T1000 (cell line): ENCODE measurements at regions not wholly inside any gene's neighbourhood (a gene's known extent, or its start where the extent isn't known, plus 50 kb on each side); places are given as distances from the start of the nearest gene placed in this dataset.

Experiments used
- DNase-seq: peaks from one replicate; lab custom pipeline; 2025; ENCODE audit warnings: mixed read lengths; lab: John Stamatoyannopoulos, UW

DNA sequence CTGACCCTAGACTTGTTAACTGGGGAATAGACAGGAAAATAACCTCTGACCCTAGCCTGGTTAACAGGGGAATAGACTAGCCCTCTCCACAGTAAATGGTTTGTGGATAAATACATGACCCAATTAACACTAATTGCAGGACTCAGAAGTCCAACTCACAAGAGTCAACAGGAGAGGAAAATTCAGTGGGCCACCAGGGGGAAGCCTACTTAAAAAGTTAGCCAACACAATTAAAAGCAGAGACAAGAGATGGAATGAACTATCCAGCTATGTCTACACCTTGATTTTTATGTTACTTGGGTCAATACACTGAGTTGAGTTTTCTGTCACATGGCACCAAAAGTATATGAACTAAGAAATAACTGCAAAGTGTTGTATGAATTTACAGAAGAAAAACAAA, 158.8 kb upstream of the SLC39A10 start:
- DNase-seq, result no peak

DNA sequence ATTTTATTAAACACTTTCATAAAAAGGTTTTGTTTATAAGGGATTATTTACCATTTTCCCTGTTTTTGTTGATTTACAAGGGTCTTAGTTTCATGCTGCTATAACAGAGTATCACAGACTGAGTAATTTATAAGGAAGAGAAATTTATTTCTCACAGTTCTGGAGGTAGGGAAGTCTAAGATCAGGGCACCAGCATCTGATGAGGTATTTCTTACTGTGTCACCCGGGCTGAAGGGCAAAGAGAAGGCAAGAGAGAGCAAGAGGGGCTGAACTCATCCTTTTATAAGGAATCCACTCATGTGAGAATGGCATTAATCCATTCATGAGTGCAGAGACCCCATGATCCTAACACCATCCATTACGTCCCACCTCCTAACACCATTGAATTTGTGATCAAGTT, 160.0 kb upstream of the SLC39A10 start:
- no peak for DNase-seq

DNA sequence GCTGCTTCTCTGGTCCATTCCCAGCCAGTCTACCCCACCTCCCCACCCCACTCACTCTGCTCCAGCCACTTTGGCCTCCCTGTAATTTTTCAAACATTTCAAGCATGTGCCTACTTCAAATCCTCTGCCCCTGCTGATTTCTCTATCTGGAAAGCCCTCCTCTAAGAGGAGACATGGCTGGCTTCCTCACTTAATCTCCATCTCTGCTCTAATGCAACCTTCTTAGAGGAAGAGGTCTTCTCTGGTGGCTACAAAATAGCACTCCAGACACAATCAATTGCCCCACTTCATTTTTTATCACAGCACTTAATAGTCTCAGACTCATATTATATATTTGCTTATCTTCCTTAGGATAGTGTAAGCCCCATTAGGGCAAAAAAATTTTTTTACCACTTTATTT, 161.1 kb upstream of the SLC39A10 start:
- DNase-seq, result no peak

DNA sequence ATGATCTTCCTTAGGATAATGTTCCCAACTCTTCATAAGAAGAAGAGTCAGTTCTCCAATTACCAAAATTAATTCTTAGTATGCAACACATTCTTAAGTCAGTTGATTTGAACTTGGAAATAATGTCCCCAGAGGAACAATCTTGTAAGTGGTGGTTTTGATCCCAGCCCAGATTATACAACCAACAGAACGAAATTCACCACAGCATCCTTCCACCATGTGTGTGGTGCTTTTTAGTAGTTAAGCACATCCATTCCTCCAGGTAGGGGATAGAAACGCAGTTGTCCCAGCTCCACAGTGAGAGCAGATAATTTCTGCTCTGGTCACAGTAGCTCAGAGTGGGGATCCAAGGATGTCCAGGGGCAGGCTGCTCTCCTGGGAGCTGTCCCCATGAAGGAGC, 161.7 kb upstream of the SLC39A10 start:
- no peak for DNase-seq

DNA sequence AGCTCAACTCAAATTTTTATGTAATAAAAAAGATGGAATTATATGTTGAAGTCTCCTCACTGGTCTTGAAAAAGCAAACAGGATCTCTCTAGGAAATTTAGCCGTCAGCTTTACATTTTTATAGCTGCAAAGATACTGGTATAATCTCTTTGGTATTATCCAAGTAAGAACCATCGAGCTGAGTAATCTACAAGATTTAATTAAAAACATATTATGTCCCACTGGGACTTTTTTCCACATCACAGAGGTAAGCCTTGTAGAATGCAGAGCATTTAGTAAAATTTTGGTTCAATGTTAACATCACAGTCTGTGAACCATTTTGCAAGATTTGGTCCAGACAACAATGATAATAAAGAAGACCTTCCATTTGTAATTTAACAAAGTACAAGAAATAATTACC, 162.6 kb upstream of the SLC39A10 start:
- DNase-seq, result no peak

DNA sequence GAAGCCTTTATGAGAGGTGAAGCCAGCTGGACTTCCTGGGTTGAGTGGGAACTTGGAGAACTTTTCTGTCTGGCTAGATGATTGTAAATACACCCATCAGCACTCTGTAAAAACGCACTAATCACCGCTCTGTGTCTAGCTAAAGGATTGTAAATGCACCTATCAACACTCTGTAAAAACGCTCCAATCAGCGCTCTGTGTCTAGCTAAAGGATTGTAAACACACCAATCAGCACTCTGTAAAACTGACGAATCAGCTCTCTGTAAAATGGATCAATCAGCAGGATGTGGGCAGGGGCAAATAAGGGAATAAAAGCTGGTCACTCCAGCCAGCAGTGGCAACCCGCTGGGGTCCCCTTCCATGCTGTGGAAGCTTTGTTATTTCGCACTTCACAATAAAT, 163.6 kb upstream of the SLC39A10 start:
- no peak for DNase-seq

DNA sequence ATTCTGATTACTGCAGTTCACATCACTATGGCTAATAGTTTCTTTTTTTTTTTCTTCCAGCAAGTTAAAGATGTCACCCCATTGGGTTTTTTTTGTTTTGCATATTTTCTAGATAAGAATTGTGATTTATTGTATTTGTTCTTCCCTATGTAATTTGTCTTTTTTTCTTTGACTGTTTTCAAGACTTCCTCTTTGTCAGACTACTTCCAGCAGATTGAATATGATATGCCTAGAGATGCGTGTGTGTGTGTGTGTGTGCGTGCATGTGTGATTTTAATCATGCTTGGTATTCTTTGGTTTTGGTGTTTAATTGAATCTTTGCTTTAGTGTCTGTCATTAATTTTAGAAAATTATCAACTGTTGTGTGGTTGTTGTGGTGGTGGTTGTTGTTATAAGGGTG, 166.7 kb upstream of the SLC39A10 start:
- no peak for DNase-seq

DNA sequence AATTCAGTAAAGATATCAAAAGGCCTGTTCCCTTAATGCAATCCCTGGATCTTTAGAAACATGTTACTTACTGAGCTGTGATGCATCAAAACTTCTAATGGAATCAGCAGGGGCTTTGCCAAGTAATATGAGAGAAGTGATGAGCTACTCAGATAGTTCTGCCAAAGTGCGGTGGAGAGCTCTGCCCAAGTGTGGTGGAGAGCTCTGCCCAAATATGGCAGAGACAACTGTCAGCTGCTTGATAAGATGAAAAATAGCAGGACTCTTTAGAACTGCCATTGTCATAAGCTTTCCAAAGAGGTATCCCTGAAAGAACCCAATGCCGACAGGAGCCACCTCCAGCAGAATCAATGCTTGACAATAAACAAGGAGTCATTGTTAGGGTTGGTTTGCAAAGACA, 167.9 kb upstream of the SLC39A10 start:
- DNase-seq, result no peak

DNA sequence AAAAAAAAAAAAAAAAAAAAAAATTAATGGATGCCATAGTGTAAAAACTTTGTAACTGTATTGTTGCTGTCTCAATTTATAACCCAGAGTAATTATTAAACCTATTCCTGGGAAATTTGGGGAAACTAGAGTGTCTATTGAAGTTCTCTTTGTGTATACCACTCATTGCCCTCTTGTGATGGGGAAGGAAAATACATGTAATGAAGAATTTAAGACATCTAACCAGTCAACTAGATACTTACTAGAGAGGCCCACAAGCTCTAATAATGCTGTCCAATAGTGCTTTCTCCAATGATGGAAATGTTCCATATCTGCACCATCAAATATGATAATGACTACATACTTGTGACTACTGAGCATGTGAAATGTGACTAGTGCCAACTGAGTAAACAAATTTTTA, 168.5 kb upstream of the SLC39A10 start:
- DNase-seq, result no peak

DNA sequence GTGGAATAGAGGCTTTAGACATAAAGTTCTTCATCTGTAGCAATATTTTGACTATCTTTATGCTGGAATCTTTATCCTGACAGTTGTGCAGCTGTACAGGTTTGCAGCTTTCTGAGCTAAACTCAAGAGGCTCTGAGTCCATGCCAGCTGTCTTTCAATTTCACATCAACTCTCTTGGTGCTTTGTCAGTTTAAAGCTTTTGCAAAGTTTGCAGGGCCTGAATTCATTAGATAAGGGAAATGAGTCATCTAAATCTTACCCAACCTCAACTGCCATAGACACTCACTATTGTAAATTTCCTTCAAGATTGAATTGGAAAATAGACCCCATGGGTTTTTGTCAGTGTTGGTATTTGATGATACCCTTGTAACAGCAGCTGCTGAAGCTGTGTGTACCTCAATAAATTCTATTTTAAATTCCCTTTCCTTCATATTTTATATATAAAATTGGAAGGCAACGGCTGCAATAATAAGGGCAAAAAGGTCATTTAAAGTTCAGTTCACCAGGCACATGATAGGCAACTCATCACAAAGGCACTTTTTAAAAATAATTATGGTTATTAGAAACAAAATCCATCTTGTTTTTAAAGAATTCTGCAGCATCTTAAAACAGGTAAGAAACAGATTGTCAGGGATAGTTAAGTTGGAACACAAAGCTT, 169.9 kb upstream of the SLC39A10 start:
- no peak for DNase-seq

DNA sequence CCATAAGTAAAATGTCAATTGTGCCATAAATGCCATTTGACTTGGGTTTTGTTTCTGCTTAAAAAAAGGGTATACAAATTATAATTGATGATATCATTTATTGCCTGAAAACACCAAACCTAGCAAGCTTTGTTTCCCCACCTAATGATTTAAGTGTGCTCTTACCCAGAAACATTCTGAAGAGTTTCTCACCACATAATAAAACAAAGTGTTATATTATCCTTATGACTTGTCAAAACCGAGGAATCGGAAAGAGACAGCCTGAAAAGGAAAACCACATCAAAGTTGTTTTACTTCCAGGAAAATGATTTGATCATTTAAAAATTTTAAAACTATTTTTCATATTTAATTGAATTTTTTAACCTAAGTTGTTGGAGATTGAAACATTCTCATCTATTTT, 170.5 kb upstream of the SLC39A10 start:
- no peak for DNase-seq

DNA sequence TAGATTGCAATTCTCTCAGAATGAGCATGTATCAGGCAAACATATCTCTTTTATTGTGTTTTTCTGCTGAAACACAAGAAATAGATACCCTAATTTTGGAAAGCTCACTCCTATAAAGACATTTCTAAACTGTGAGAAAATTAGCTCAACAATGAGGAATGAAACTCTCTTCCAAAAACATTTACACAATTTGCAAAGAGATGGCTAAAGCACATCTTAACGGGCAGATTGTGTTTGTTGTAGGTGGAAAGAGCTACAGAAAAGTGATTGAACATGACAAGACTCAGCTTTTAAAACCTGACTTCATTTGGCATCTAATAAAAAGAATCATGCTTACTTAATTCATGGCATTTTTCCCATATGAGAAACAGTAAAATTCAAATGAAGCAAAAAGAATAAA, 175.0 kb upstream of the SLC39A10 start:
- DNase-seq, result no peak

DNA sequence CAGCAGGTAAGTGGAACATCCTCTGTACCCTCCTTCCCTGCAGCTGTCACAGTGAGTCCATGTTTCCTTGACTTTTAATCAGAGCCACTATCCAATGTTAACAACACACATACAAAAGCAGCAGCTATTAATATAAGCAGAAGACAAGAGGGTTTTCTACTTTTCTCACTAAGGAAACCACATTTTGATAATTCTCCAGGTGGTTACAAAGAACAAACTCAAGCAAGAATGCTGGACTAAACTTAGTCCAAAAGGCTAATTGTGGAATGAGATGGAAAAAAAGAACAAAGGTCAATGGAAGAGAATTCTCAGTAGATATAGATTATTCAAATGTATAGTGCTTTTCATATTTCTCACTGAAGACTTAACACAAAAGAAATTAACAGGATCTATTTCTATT, 176.9 kb upstream of the SLC39A10 start:
- DNase-seq, result no peak

DNA sequence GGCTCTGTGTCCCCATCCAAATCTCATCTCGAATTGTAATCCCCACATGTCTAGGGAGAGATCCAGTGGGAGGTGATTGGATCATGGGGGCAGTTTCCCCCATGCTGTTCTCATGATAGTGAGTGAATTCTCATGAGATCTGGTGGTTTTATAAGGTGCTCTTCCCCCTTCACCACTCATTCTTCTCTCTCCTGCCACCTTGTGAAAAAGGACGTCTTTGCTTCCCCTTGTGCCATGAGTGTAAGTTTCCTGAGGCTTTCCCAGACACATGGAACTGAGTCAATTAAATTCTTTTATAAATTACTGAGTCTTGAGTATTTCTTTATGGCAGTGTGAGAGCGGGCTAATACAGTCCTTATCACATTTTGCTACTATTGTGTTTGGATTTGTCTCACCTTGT, 177.6 kb upstream of the SLC39A10 start:
- DNase-seq, result no peak

DNA sequence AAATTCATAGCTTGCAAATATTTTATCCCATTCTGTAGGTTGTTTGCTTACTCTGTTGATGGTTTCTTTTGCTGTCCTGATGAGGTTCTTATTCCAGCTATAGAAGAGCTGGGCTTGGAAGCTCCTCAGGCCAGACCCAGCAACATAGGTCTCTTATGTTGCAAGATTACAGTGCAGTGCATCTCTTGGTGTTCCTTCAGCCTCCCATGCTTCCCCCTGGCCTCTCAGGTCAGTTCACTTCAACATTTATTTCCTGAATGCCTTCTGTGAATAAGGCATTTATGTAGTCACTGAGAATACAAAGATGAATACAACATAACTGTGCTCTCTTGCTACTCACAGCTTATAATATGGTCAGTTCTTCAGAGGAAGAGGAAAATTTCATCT, 179.0 kb upstream of the SLC39A10 start:
- no peak for DNase-seq

DNA sequence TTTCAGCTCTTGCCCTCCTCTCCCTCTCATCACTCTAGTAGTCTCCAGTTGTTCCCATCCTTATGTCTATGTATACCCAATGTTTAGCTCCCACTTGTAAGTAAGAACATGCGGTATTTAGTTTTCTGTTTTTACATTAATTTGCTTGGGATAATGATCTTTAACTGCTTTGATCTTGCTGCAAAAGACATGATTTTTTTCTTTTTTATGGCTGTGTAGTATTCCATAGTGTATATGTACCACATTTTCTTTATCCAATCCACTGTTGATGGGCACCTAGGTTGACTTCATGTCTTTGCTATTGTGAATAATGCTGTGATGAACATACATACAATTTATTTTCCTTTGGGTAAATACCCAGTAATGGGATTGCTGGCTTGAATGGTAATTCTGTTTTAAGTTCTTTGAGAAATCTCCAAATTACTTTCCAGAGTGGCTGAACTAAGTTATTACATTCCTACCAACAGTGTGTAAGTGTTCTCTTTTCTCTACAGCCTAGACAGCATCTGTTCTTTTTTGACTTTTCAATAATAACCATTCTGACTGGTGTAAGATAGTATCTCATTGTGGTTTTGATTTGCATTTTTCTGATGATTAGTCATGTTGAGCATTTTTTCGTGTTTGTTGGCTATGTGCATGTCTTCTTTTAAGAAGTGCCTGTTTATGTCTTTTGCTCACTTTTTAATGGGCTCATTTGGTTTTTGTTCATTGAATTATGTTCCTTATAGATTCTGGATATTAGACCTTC, 179.6 kb upstream of the SLC39A10 start:
- DNase-seq, result no peak

DNA sequence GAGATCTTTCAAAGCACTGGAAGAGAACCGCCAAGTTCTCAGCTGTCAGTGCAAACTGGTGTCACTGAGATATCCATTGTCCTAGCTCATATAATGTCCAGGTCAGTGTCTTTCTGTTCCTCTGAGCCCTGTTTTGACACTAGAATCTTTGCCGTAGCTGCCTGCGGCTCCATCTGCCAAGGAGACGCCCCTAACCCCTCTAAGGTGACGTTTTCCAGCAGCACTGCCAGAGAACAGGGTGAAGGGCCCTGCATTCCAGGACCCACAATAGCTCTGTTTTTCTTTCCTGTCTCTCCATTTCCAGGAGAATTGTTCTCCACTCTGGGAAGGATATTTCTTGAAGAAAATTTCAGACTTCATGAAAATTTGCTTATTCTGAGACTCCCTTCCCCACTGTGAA, 181.7 kb upstream of the SLC39A10 start:
- DNase-seq, result no peak

DNA sequence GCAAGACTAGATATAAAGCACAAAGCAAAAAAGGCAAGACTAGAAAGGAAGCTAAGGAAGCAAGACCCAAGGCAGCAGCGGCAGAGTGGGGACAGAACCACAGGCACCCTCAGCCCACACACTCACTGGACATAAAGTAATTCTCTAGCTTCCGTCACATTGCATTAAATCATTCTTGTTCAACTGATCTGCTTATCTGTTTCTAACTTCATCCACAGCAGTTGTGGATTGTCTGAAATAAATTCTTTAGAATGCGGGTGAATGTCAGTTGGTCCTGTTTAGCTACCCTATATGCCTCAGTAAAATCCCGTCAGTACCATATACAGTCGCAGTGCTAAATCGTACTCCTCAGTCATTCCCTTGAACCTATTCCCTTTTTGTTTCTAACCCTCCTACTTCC, 183.2 kb upstream of the SLC39A10 start:
- DNase-seq, result no peak

DNA sequence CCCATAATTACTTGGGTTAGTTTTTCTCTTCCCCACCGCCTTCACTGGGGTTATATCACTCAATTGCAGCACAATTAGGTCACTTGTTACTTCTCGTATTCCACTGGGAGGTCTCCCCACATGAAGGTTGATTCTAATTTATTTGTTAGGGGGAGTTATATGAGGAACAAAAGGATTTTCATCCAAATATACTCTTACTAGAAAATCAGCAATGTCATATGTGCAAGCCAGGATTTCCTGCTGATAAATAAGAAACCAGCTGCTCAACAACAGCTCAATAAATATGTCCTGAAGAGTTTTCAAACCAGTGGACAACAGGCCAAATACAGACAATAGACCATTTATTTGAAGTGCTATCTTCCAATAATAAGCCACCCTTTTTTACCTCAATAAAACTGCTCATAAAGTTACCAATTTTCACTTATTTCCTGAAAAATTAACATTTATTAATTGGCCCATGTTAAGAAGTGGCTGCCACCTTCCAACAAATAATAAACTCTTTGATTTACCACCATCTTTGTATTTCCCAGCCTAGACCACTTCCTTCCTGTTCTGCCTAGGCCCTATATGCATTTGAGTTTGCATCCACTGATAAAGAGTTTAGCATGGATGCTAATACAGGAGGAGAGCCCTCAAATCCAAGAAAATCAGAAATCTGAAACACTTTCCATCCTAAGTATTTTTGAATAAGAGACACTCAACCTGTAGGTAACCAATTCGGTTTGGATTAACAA, 184.4 kb upstream of the SLC39A10 start:
- DNase-seq, result no peak

DNA sequence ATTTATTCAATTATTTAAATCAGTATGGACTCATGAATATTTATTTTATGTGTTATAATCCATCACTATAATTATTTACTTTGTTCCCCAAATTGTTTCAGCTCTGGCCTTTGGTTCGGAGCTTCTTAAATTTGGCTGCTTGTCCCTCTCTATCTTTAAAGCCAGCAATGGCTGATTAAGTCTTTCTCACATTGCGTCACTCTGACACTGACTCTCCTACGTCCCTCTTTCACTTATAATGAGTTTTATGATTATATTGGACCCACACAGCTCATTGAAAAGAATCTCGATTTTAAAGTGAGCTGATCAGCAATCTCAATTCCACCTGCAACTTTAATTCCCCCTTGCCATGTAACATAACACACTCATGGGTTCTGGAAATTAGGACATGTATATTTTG, 185.2 kb upstream of the SLC39A10 start:
- DNase-seq, result no peak

DNA sequence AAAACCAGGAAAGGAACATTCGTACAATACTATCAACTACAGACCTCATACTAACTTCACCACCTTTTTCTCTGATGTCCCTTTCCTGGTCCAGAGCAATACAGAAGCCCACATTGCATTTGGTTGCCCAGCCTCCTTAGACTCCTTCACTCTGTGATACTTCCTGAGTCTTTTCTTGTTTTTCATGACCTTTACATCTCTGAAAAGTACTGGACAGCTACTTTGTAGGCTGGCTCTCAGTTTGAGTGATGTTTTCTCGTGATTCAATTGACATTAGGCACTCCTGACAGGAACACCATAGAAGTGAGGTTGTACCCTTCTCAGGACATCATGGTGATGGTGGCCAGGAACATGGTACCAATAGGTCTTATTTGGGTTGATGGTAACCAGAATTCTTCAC, 185.9 kb upstream of the SLC39A10 start:
- DNase-seq, result no peak

DNA sequence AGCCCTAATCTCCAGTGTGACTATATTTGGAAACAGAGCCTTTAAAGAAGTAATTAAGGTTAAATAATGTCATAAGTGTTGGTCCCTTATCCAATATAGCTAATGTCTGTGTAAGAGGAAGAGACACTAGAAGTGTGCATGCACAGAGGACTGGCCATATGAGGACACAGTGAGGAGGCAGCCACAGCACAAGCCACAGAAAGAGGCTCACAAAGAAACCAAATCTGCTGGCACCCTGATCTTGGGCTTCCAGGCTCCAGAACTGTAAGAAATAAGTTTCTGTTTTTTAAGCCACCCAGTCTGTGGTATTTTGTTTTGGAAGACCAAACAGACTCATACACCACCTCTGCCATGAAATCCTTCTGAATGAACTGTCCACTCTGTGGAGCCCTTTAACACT, 186.4 kb upstream of the SLC39A10 start:
- no peak for DNase-seq

DNA sequence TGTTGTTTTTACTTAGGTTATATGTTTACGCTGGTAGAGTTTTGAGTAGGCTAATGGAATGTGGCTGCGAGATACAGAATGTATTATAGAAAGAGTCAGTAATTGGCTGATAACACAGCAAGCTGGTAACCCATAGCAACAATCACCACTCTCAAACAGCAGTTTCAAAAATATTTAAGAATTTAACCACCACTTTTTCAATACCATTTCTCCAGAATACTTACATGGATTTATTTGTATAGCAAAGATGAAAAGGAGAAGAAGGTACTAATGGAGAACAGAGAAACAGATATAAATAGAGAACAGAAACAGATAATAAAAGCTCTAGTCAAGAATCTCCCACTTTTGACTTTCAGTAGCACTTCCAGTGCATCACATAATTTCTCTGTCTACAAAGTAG, 188.3 kb upstream of the SLC39A10 start:
- no peak for DNase-seq
